ENCODE measurements at regions not wholly inside any gene's neighbourhood (a gene's known extent, or its start where the extent isn't known, plus 50 kb on each side); places are given as distances from the start of the nearest gene placed in this dataset.

GRCh38 chr5:114989512-114989911 is 180.2 kb downstream of the TRIM36 start:
- H3K9me3 ChIP-seq (replicated peaks in 1 of 2; ENCODE audit: control insufficient read depth in 1 of 2, insufficient read depth in 1 of 2, low read length in 2 of 2) = no peaks in the 10 kb centered on the region
- no peaks in the 10 kb centered on the region for H3K79me2 ChIP-seq (ENCODE audit: insufficient read depth, low read length)
- Mint-ChIP-seq H3K4me1 (no peaks in the 10 kb centered on the region), H3K36me3 (no peaks in the 10 kb centered on the region), H3K27me3 (ENCODE audit: low read depth in 3 of 3) (peaks cover 0 to 2% (median 0%) of the 10 kb centered on the region in 3 donors), H3K9me3 (peaks cover 2 to 24% (median 6%) of the 10 kb centered on the region in 7 donors), H3K27ac (no peak overlapping the region), H3K4me3 (no peak overlapping the region)
- H3K4me2 ChIP-seq (replicated peaks; ENCODE audit: extremely low read depth, low read length, poor library complexity, severe bottlenecking) = no peak overlapping the region
- TF ChIP-seq CTCF (IDR thresholded peaks at IDR 0.05) = no peak
- no peak for DNase-seq
- no peaks in the 10 kb centered on the region for H3K27me3 ChIP-seq (ENCODE audit: control insufficient read depth in 2 of 2, insufficient read depth in 2 of 2, low read length in 2 of 2)
- H2AFZ ChIP-seq (ENCODE audit: insufficient read depth, low read depth, low read length, poor library complexity, severe bottlenecking) = no peak overlapping the region
- H3K4me1 ChIP-seq (ENCODE audit: control insufficient read depth in 1 of 2, insufficient read depth in 2 of 2, low read length in 2 of 2) = no peaks in the 10 kb centered on the region
- WGBS (ENCODE audit: insufficient coverage) = 73% methylated on average over 3 of the region's 10 CpGs
- H3K4me3 ChIP-seq (replicated peaks in 1 of 3; ENCODE audit: low read depth in 2 of 3, low read length in 3 of 3) = no peak overlapping the region
- H3K9ac ChIP-seq (ENCODE audit: insufficient read depth, low read length, poor library complexity, severe bottlenecking) = no peak overlapping the region
- no peaks in the 10 kb centered on the region for H4K20me1 ChIP-seq (ENCODE audit: insufficient read depth, low read length)
- H3K36me3 ChIP-seq (replicated peaks in 1 of 2; ENCODE audit: control insufficient read depth in 1 of 2, insufficient read depth in 2 of 2, low read length in 2 of 2) = no peaks in the 10 kb centered on the region
- no peak overlapping the region for H3K27ac ChIP-seq (ENCODE audit: low read depth in 1 of 2, low read length in 2 of 2)
- intact Hi-C loops (cut with micrococcal nuclease) = no loop called here

- H3K9me3 ChIP-seq (replicated peaks in 1 of 2; ENCODE audit: control insufficient read depth in 1 of 2, insufficient read depth in 1 of 2, low read length in 2 of 2) = no peaks in the 10 kb centered on the region
- H3K9ac ChIP-seq (ENCODE audit: insufficient read depth, low read length, poor library complexity, severe bottlenecking) = no peak overlapping the region
- Mint-ChIP-seq H3K27me3 (ENCODE audit: low read depth in 3 of 3) (peaks cover 0 to 2% (median 0%) of the 10 kb centered on the region in 3 donors), H3K36me3 (no peaks in the 10 kb centered on the region), H3K9me3 (peaks cover 0 to 21% (median 6%) of the 10 kb centered on the region in 7 donors), H3K4me1 (no peaks in the 10 kb centered on the region), H3K27ac (no peak overlapping the region), H3K4me3 (no peak overlapping the region)
- no peak overlapping the region for H3K27ac ChIP-seq (ENCODE audit: low read depth in 1 of 2, low read length in 2 of 2)
- no peaks in the 10 kb centered on the region for H3K4me1 ChIP-seq (ENCODE audit: control insufficient read depth in 1 of 2, insufficient read depth in 2 of 2, low read length in 2 of 2)
- intact Hi-C loops (cut with micrococcal nuclease) = no loop called here
- 100% methylated on average over 1 of the region's 2 CpGs for whole genome bisulfite sequencing (ENCODE audit: insufficient coverage)
- H2AFZ ChIP-seq (ENCODE audit: insufficient read depth, low read depth, low read length, poor library complexity, severe bottlenecking) = no peak overlapping the region
- H3K4me3 ChIP-seq (replicated peaks in 1 of 3; ENCODE audit: low read depth in 2 of 3, low read length in 3 of 3) = no peak overlapping the region
- no peaks in the 10 kb centered on the region for H4K20me1 ChIP-seq (ENCODE audit: insufficient read depth, low read length)
- no peak for DNase-seq
- H3K27me3 ChIP-seq (ENCODE audit: control insufficient read depth in 2 of 2, insufficient read depth in 2 of 2, low read length in 2 of 2) = no peaks in the 10 kb centered on the region
- H3K4me2 ChIP-seq (replicated peaks; ENCODE audit: extremely low read depth, low read length, poor library complexity, severe bottlenecking) = no peak overlapping the region
- no peak for TF ChIP-seq CTCF (IDR thresholded peaks at IDR 0.05)
- no peaks in the 10 kb centered on the region for H3K79me2 ChIP-seq (ENCODE audit: insufficient read depth, low read length)
- no peaks in the 10 kb centered on the region for H3K36me3 ChIP-seq (replicated peaks in 1 of 2; ENCODE audit: control insufficient read depth in 1 of 2, insufficient read depth in 2 of 2, low read length in 2 of 2)
Observed at GRCh38 chr5:114988096-114988495, 181.6 kb downstream of the TRIM36 start.
